Body of pancreas (tissue), 4 donors: ENCODE measurements at regions not wholly inside any gene's neighbourhood (a gene's known extent, or its start where the extent isn't known, plus 50 kb on each side); places are given as distances from the start of the nearest gene placed in this dataset.
"Not testable (repeated sequence)": the region's sequence is repeated elsewhere in the genome, so short reads cannot be mapped to it uniquely, and the experiment has no call there.

Source experiments
- CTCF ChIP-seq, 7 experiments: fragments of 450-650 bp in 4 of 7; fragments of 200-600 bp in 3 of 7; sonication (generic) in 3 of 7; IDR thresholded peaks; one replicate each; pipeline ENCODE4 v1.5.1; 2016 to 2019; ENCODE audit warnings: antibody characterized with exemption in 7 of 7
- POLR2A ChIP-seq, 3 donors: fragments of 450-650 bp; IDR thresholded peaks; one replicate each; pipeline ENCODE4 v1.6.1; 2016; ENCODE audit warnings: antibody characterized with exemption in 3 of 3, mild to moderate bottlenecking in 2 of 3

DNA sequence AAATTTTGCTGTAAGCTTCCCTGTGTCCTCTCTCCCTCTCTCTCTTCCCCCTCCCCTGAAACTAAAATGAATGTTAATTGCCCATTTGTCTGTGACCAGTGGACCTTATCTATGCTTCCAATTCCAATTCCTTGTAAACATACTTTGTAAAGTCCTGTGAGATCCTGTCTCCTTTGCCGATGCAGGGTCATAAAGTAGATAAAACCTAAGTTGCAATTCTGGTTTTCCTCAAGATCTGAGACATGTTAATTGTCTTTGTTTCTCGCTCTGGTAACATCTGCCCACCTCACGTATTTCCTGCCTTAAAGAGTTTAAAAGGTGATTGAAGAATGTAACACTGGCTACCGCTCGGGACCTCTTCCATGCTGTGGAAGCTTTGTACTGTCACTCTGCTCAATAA, 2503.4 kb downstream of the ARAP2 start:
- not testable (repeated sequence) for TF ChIP-seq POLR2A, CTCF (IDR thresholded peaks at IDR 0.05)
